ENCODE measurements at regions not wholly inside any gene's neighbourhood (a gene's known extent, or its start where the extent isn't known, plus 50 kb on each side); places are given as distances from the start of the nearest gene placed in this dataset.

DNA sequence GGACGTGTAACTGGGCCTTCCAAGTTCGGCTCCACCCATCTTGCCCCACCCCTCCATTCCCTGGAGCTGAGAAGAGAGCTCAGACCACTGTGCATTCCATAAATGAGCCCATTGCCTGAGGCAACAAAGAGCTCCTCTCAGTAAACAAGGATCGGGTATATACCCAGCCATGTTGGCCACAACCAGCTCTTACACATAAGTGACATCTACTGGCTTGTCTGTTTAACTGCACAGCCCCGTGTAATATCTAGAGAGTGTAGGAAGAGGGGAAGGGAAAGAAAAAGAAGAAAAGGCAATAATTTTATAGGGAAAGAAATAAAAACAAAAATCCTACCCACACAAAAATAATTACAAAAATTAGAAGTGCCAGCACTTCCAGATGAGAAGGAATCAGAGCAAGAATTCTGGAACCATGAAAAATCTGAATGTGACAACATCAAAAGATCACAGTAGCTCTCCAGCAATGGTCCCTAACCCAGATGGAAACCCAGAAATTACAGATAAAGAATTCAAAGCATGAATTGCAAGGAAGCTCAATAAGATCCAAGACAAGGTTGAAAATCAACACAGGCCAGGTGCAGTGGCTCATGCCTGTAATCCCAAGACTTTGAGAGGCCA is 308.1 kb downstream of the RPAP3 start:
- no peaks in the 10 kb centered on the region for H3K79me2 ChIP-seq (ENCODE audit: insufficient read depth, low read length)
- H3K27ac ChIP-seq (ENCODE audit: low read depth, low read length): peak overlapping the region; percentile 97
- H3K9me2 ChIP-seq (replicated peaks; ENCODE audit: insufficient read depth, low read length): no peaks in the 10 kb centered on the region
- peak overlapping the region; percentile 26 for H3K4me3 ChIP-seq (ENCODE audit: insufficient read depth, low read length, poor library complexity, severe bottlenecking)
- H3K27me3 ChIP-seq (ENCODE audit: low read length): no peaks in the 10 kb centered on the region
- no peaks in the 10 kb centered on the region for H4K20me1 ChIP-seq (ENCODE audit: low read depth, low read length)
- TF ChIP-seq CTCF (IDR thresholded peaks at IDR 0.05; ENCODE audit: insufficient read depth, low read length, poor library complexity, severe bottlenecking): peak; percentile 88
- TF ChIP-seq EZH2phosphoT487 (conservative IDR thresholded peaks at IDR 0.05; ENCODE audit: low read length): no peak
- H3K36me3 ChIP-seq (ENCODE audit: low read length): no peaks in the 10 kb centered on the region
- H3K4me2 ChIP-seq (ENCODE audit: low read depth, low read length, poor library complexity, severe bottlenecking): peak overlapping the region; percentile 54
- peak overlapping the region; percentile 53 for H3K9ac ChIP-seq (ENCODE audit: low read length)
- H3K9me3 ChIP-seq (ENCODE audit: insufficient read depth, low read length): no peaks in the 10 kb centered on the region; the same call in 1 of the 2 replicates
- H3F3A ChIP-seq (ENCODE audit: insufficient read depth): peaks cover 36% of the 10 kb centered on the region
- H2AFZ ChIP-seq (ENCODE audit: low read depth, low read length, severe bottlenecking): no peak overlapping the region

DNA sequence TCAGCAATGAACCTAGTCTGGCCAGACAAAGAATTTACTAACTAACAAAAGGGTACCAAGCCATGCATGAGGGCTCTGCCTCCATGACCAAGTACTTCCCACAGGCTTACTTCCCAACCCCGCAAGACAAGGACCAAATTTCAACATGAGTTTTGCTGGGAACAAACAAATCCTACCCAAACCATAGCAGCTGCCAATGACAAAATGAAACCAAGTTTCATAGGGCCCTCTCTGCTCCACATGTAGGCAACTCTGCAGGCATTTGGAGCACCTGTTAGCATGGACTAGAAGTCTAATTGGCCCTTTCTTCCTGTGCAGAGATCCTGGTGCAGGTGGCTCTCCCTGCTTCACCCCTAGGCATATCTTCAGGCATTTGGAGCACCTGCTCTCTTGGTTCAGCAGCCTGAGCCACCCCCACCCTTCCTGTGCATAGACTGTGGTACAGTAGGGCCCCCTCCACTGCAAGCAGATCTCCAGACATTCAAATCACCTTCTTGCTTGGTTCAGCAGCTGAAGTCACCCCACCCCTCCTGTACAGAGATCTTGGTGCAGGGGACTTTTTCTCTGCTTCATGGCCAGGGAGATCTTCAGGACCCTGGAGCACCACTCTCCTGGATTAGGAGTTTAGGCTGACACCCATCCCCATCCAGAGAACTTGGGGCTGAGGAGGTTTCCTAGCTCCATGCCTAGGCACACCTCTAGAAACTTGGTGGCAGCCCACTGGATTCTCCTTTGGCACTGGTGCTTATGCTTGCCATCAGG is 308.7 kb downstream of the RPAP3 start:
- Histone ChIP-seq H3K36me3 (ENCODE audit: low read length) (no peaks in the 10 kb centered on the region), H3K9me2 (replicated peaks; ENCODE audit: insufficient read depth, low read length) (no peaks in the 10 kb centered on the region), H3K79me2 (ENCODE audit: insufficient read depth, low read length) (no peaks in the 10 kb centered on the region), H3K9me3 (ENCODE audit: insufficient read depth, low read length) (no peaks in the 10 kb centered on the region; the same call in 1 of the 2 replicates), H3K27ac (ENCODE audit: low read depth, low read length) (peak overlapping the region; percentile 97), H3K4me3 (ENCODE audit: insufficient read depth, low read length, poor library complexity, severe bottlenecking) (peak overlapping the region; percentile 26), H3K9ac (ENCODE audit: low read length) (peak overlapping the region; percentile 53), H2AFZ (ENCODE audit: low read depth, low read length, severe bottlenecking) (no peak overlapping the region), H4K20me1 (ENCODE audit: low read depth, low read length) (no peaks in the 10 kb centered on the region), H3K27me3 (ENCODE audit: low read length) (no peaks in the 10 kb centered on the region), H3F3A (ENCODE audit: insufficient read depth) (peaks cover 37% of the 10 kb centered on the region), H3K4me2 (ENCODE audit: low read depth, low read length, poor library complexity, severe bottlenecking) (peak overlapping the region; percentile 54)
- TF ChIP-seq CTCF (IDR thresholded peaks at IDR 0.05; ENCODE audit: insufficient read depth, low read length, poor library complexity, severe bottlenecking) (no peak), EZH2phosphoT487 (conservative IDR thresholded peaks at IDR 0.05; ENCODE audit: low read length) (no peak)

DNA sequence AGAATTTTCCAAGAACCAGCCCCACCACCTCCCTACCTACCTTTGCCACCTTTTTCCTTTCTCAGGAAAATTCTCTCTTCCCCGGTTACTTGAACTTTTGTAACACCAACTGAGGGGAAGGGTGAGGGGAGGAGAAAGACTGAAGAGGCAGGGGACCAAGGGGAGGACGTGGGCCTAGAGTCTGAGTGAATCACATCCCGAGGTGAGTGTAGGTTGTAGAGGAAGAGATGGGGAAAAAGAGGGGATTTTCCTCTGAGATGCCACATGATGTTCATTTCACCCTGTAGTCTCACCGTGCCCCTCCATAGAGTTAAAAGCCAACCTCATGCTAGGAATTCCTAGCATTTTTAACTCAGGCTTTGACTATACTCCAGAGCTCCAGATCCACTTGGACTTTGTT is 311.8 kb downstream of the RPAP3 start:
- H3K9me3 ChIP-seq (ENCODE audit: insufficient read depth, low read length): no peaks in the 10 kb centered on the region; the same call in 1 of the 2 replicates
- peak overlapping the region; percentile 88 for H3K4me2 ChIP-seq (ENCODE audit: low read depth, low read length, poor library complexity, severe bottlenecking)
- H3K79me2 ChIP-seq (ENCODE audit: insufficient read depth, low read length): no peaks in the 10 kb centered on the region
- H3F3A ChIP-seq (ENCODE audit: insufficient read depth): peaks cover 45% of the 10 kb centered on the region
- H3K27ac ChIP-seq (ENCODE audit: low read depth, low read length): peak overlapping the region; percentile 97
- no peaks in the 10 kb centered on the region for H3K36me3 ChIP-seq (ENCODE audit: low read length)
- no peak for TF ChIP-seq EZH2phosphoT487 (conservative IDR thresholded peaks at IDR 0.05; ENCODE audit: low read length)
- no peak for TF ChIP-seq CTCF (IDR thresholded peaks at IDR 0.05; ENCODE audit: insufficient read depth, low read length, poor library complexity, severe bottlenecking)
- no peaks in the 10 kb centered on the region for H4K20me1 ChIP-seq (ENCODE audit: low read depth, low read length)
- peak overlapping the region; percentile 49 for H3K9ac ChIP-seq (ENCODE audit: low read length)
- H2AFZ ChIP-seq (ENCODE audit: low read depth, low read length, severe bottlenecking): peak overlapping the region; percentile 63
- no peaks in the 10 kb centered on the region for H3K27me3 ChIP-seq (ENCODE audit: low read length)
- H3K9me2 ChIP-seq (replicated peaks; ENCODE audit: insufficient read depth, low read length): no peaks in the 10 kb centered on the region
- H3K4me3 ChIP-seq (ENCODE audit: insufficient read depth, low read length, poor library complexity, severe bottlenecking): no peak overlapping the region
